SK-N-SH (cell line): ENCODE measurements at regions not wholly inside any gene's neighbourhood (a gene's known extent, or its start where the extent isn't known, plus 50 kb on each side); places are given as distances from the start of the nearest gene placed in this dataset.

Experiments used
- CTCF ChIA-PET: fragments of 300-600, 350-600 bp; formaldehyde crosslinking; extraction: SDS; loops from one replicate; lab custom pipeline; 2021; lab: Yijun Ruan, JAX
- POLR2A ChIA-PET: fragments of 350-600 bp; sonication (Branson Sonifier 250); formaldehyde crosslinking; extraction: SDS; loops from one replicate; lab custom pipeline; 2020; ENCODE audit warnings: antibody characterized with exemption, inconsistent platforms; lab: Yijun Ruan, JAX
- DNase-seq: peaks from one replicate; pipeline ENCODE4 v3.0.0; 2012
- H2AFZ ChIP-seq: fragments of 200-600 bp; sonication (generic); 2 replicates; pipeline ENCODE4 v1.8.1; 2016; ENCODE audit warnings: antibody characterized with exemption, mild to moderate bottlenecking, low read depth
- H3F3A ChIP-seq: fragments of 200-600 bp; sonication (generic); replicated peaks from 2 replicates; pipeline ENCODE3; 2016; ENCODE audit warnings: antibody characterized with exemption, mild to moderate bottlenecking; ENCODE audit not compliant: insufficient read depth
- H3K27ac ChIP-seq, 2 experiments: fragments of 200-500 bp in 1 of 2; fragments of 200-600 bp in 1 of 2; sonication (Bioruptor generic) in 1 of 2; sonication (generic), shearing (Covaris generic) in 1 of 2; 2 replicates each; pipeline versions ENCODE4 v1.5.1 to v1.6.1; 2014 to 2016; ENCODE audit warnings: low read depth in 2 of 2, inconsistent platforms in 1 of 2, low read length in 1 of 2, mild to moderate bottlenecking in 1 of 2, mixed read lengths in 1 of 2
- H3K27me3 ChIP-seq: fragments of 200-600 bp; sonication (generic), shearing (Covaris generic); 2 replicates; pipeline ENCODE4 v1.6.1; 2016; ENCODE audit warnings: mixed run types; ENCODE audit not compliant: insufficient read depth
- H3K36me3 ChIP-seq, 2 experiments: fragments of 200-500 bp in 1 of 2; fragments of 200-600 bp in 1 of 2; sonication (Bioruptor generic) in 1 of 2; sonication (generic) in 1 of 2; replicated peaks in 1 of 2; 2 replicates each; pipeline versions ENCODE3 to v1.5.1; 2014 to 2016; ENCODE audit warnings: low read length in 1 of 2, mild to moderate bottlenecking in 1 of 2; ENCODE audit not compliant: insufficient read depth in 2 of 2, control insufficient read depth in 1 of 2
- H3K4me1 ChIP-seq, 2 experiments: fragments of 200-500 bp in 1 of 2; fragments of 200-600 bp in 1 of 2; sonication (Bioruptor generic) in 1 of 2; sonication (generic), shearing (Covaris generic) in 1 of 2; 2 replicates each; pipeline versions ENCODE4 v1.5.1 to v1.6.1; 2014 to 2016; ENCODE audit warnings: low read depth in 1 of 2, low read length in 1 of 2, mixed run types in 1 of 2; ENCODE audit not compliant: insufficient read depth in 2 of 2, control insufficient read depth in 1 of 2
- H3K4me2 ChIP-seq: fragments of 200-600 bp; sonication (generic), shearing (Covaris generic); 2 replicates; pipeline ENCODE4 v1.6.1; 2017; ENCODE audit warnings: mixed run types
- H3K4me3 ChIP-seq, 2 experiments: fragments of 200-500 bp in 1 of 2; fragments of 200-600 bp in 1 of 2; sonication (Bioruptor generic) in 1 of 2; sonication (generic), shearing (Covaris generic) in 1 of 2; 2 replicates each; pipeline versions ENCODE4 v1.5.1 to v1.8.1; 2014 to 2016; ENCODE audit warnings: low read depth in 2 of 2, inconsistent platforms in 1 of 2, low read length in 1 of 2, mild to moderate bottlenecking in 1 of 2, mixed read lengths in 1 of 2, moderate library complexity in 1 of 2
- H3K79me2 ChIP-seq: fragments of 200-600 bp; sonication (generic); 2 replicates; pipeline ENCODE4 v1.8.1; 2017; ENCODE audit warnings: mild to moderate bottlenecking; ENCODE audit not compliant: insufficient read depth
- H3K9ac ChIP-seq: fragments of 200-600 bp; sonication (generic); 2 replicates; pipeline ENCODE4 v1.6.1; 2017; ENCODE audit warnings: mixed run types
- H3K9me2 ChIP-seq: fragments of 200-600 bp; sonication (generic); 2 replicates; pipeline ENCODE4 v1.6.1; 2017; ENCODE audit warnings: mixed run types
- H3K9me3 ChIP-seq: fragments of 200-600 bp; sonication (generic); 2 replicates; pipeline ENCODE4 v1.6.1; 2017; ENCODE audit warnings: mixed run types, mild to moderate bottlenecking, moderate library complexity
- H4K20me1 ChIP-seq: fragments of 200-600 bp; sonication (generic); 2 replicates; pipeline ENCODE4 v1.6.1; 2017; ENCODE audit warnings: mild to moderate bottlenecking, mixed run types; ENCODE audit not compliant: insufficient read depth
- ELF1 ChIP-seq: IDR thresholded peaks from 2 replicates; pipeline ENCODE4 v1.4.0; 2012
- EZH2phosphoT487 ChIP-seq: fragments of 200-600 bp; sonication (generic); IDR thresholded peaks from 2 replicates; pipeline ENCODE4 v1.6.1; 2017; ENCODE audit warnings: low read depth, mixed run types, mild to moderate bottlenecking, antibody characterized with exemption, moderate library complexity, borderline replicate concordance
- GATA2 ChIP-seq: sonication (generic); formaldehyde crosslinking; IDR thresholded peaks from 2 replicates; pipeline ENCODE4 v1.5.0; 2020; ENCODE audit warnings: mild to moderate bottlenecking, missing genetic modification reagents
- NFIC ChIP-seq: IDR thresholded peaks from 2 replicates; pipeline ENCODE4 v1.4.0; 2012; ENCODE audit warnings: borderline replicate concordance
- NRF1 ChIP-seq: IDR thresholded peaks from 2 replicates; pipeline ENCODE4 v1.6.1; 2012; ENCODE audit warnings: low read depth, mild to moderate bottlenecking, low read length
- POLR2AphosphoS5 ChIP-seq: IDR thresholded peaks from 2 replicates; pipeline ENCODE4 v1.6.1; 2012; ENCODE audit warnings: low read depth, low read length
- RCOR1 ChIP-seq: fragments of 150-350 bp; IDR thresholded peaks from 2 replicates; pipeline ENCODE4 v1.6.1; 2017; ENCODE audit warnings: antibody characterized with exemption, low read length
- SIN3A ChIP-seq: IDR thresholded peaks from 2 replicates; pipeline ENCODE4 v1.6.1; 2012; ENCODE audit warnings: low read depth, mild to moderate bottlenecking, low read length, moderate library complexity, borderline replicate concordance
- TAF1 ChIP-seq: IDR thresholded peaks from 2 replicates; pipeline ENCODE4 v1.6.1; 2012; ENCODE audit warnings: low read depth, mild to moderate bottlenecking, low read length, moderate library complexity, borderline replicate concordance
- TCF12 ChIP-seq: IDR thresholded peaks from 2 replicates; pipeline ENCODE4 v1.4.0; 2012
- YY1 ChIP-seq: IDR thresholded peaks from 2 replicates; pipeline ENCODE4 v1.4.0; 2012; ENCODE audit warnings: low read depth, mild to moderate bottlenecking
- WGBS: methylation state at CpG from one replicate; pipeline ENCODE4 v1.1.6; 2017; ENCODE audit warnings: low lambda C conversion rate; 5-methylcytosine and 5-hydroxymethylcytosine counted together
- TF ChIP-seq, protein P1 (sequence below): IDR thresholded peaks from 2 replicates; pipeline ENCODE4 v1.4.0; 2012; ENCODE audit warnings: low read depth, borderline replicate concordance
- TF ChIP-seq, protein P2 (sequence below): fragments of 150-350 bp; IDR thresholded peaks from 2 replicates; pipeline ENCODE4 v1.6.1; 2017; ENCODE audit warnings: antibody characterized with exemption, low read length, low read depth, borderline replicate concordance
- TF ChIP-seq, protein P3 (sequence below): IDR thresholded peaks from 2 replicates; pipeline ENCODE4; 2012
- TF ChIP-seq, protein P4 (sequence below): IDR thresholded peaks from 2 replicates; pipeline ENCODE4 v1.4.0; 2012; ENCODE audit warnings: low read depth
- TF ChIP-seq, protein P5 (sequence below): fragments of 150-350 bp; IDR thresholded peaks from 2 replicates; pipeline ENCODE4 v1.6.1; 2016; ENCODE audit warnings: mild to moderate bottlenecking, low read depth, low read length
- TF ChIP-seq, protein P6 (sequence below): fragments of 200-600 bp; sonication (generic); IDR thresholded peaks from 2 replicates; pipeline ENCODE4 v1.6.1; 2017; ENCODE audit warnings: antibody characterized with exemption, mild to moderate bottlenecking, moderate library complexity

DNA sequence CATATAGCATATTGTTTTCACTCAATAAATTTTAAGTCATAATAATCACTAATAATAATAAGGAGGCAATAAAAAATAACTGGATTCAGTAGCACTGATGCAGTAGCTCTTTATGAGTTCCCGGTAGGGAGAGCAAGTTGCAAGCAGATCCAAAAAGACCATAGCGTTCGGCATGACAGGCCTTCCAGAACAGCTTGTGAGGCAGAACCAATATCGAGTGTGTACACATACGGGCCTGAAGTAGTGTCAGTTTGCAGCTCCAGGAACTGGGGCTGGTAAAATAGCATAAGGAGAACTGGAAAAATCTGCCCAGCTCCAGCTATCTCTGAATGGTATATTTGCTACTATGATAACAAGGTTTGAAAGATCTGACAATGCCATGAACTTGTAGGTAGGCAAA is 1607.8 kb upstream of the PIK3C3 start:
- Histone ChIP-seq H3K4me1 (no peaks in the 10 kb centered on the region), H3K79me2 (no peaks in the 10 kb centered on the region), H3K27me3 (no peaks in the 10 kb centered on the region), H4K20me1 (no peaks in the 10 kb centered on the region), H3K9me2 (no peaks in the 10 kb centered on the region), H3K27ac (no peak overlapping the region), H3F3A (no peaks in the 10 kb centered on the region), H3K9ac (no peak overlapping the region), H3K9me3 (no peaks in the 10 kb centered on the region), H3K36me3 (no peaks in the 10 kb centered on the region), H3K4me2 (no peak overlapping the region), H3K4me3 (no peak overlapping the region), H2AFZ (no peak overlapping the region)
- ChIA-PET CTCF (no interaction called here), POLR2A (no interaction called here)
- TF ChIP-seq EZH2phosphoT487 (no peak), NFIC (no peak), POLR2AphosphoS5 (no peak), YY1 (no peak), TCF12 (no peak), GATA2 (CRISPR knock-in tag) (no peak), TAF1 (no peak), SIN3A (no peak)
- TF ChIP-seq, protein P1, sequence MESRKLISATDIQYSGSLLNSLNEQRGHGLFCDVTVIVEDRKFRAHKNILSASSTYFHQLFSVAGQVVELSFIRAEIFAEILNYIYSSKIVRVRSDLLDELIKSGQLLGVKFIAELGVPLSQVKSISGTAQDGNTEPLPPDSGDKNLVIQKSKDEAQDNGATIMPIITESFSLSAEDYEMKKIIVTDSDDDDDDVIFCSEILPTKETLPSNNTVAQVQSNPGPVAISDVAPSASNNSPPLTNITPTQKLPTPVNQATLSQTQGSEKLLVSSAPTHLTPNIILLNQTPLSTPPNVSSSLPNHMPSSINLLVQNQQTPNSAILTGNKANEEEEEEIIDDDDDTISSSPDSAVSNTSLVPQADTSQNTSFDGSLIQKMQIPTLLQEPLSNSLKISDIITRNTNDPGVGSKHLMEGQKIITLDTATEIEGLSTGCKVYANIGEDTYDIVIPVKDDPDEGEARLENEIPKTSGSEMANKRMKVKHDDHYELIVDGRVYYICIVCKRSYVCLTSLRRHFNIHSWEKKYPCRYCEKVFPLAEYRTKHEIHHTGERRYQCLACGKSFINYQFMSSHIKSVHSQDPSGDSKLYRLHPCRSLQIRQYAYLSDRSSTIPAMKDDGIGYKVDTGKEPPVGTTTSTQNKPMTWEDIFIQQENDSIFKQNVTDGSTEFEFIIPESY = no peak
- TF ChIP-seq, protein P2, sequence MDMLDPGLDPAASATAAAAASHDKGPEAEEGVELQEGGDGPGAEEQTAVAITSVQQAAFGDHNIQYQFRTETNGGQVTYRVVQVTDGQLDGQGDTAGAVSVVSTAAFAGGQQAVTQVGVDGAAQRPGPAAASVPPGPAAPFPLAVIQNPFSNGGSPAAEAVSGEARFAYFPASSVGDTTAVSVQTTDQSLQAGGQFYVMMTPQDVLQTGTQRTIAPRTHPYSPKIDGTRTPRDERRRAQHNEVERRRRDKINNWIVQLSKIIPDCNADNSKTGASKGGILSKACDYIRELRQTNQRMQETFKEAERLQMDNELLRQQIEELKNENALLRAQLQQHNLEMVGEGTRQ = no peak
- TF ChIP-seq, protein P3, sequence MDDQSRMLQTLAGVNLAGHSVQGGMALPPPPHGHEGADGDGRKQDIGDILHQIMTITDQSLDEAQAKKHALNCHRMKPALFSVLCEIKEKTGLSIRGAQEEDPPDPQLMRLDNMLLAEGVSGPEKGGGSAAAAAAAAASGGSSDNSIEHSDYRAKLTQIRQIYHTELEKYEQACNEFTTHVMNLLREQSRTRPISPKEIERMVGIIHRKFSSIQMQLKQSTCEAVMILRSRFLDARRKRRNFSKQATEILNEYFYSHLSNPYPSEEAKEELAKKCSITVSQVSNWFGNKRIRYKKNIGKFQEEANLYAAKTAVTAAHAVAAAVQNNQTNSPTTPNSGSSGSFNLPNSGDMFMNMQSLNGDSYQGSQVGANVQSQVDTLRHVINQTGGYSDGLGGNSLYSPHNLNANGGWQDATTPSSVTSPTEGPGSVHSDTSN = no peak
- 83% methylated on average over 5 of the region's 5 CpGs for WGBS
- DNase-seq = no peak

DNA sequence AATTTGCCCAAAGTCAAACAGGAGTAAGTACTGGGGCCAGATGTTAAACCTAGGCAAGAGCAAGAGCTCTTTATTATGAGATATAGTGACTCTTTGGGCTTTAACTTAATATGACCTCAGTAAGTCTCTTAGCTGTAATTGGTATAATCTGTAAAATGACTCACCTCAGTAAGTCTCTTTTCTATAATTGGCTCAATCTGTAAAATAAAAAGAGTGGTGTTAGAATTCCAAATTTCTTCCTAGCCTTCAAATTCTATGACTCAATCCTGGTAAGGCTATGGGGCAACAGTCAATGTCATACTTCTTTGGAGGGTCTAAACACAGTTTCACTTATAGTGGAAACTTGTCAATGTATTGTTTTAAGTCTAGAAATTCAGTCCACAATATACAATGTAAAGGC is 1608.9 kb upstream of the PIK3C3 start:
- DNase-seq = no peak
- POLR2A ChIA-PET = no interaction called here
- H3K27ac ChIP-seq = no peak overlapping the region
- no peak overlapping the region for H3K4me3 ChIP-seq
- no peaks in the 10 kb centered on the region for H4K20me1 ChIP-seq
- H3K9me3 ChIP-seq = no peaks in the 10 kb centered on the region
- no peak overlapping the region for H3K9ac ChIP-seq
- no peaks in the 10 kb centered on the region for H3K79me2 ChIP-seq
- H3K4me1 ChIP-seq = no peaks in the 10 kb centered on the region
- H2AFZ ChIP-seq = no peak overlapping the region
- H3K27me3 ChIP-seq = no peaks in the 10 kb centered on the region
- H3K36me3 ChIP-seq = no peaks in the 10 kb centered on the region
- CTCF ChIA-PET = interaction anchor here (1.3 kb wide), 1 partner anchor 12 kb away, joined by 4 read pairs; no protein-coding TSS in a partner anchor
- H3F3A ChIP-seq = no peaks in the 10 kb centered on the region
- no peaks in the 10 kb centered on the region for H3K9me2 ChIP-seq
- no peak overlapping the region for H3K4me2 ChIP-seq
- TF ChIP-seq, protein P1 = no peak
- TF ChIP-seq ELF1 = no peak
- no peak for TF ChIP-seq GATA2 (CRISPR knock-in tag)
- TF ChIP-seq NRF1 = no peak
- TF ChIP-seq, protein P4, sequence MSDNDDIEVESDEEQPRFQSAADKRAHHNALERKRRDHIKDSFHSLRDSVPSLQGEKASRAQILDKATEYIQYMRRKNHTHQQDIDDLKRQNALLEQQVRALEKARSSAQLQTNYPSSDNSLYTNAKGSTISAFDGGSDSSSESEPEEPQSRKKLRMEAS = no peak
- TF ChIP-seq, protein P5, sequence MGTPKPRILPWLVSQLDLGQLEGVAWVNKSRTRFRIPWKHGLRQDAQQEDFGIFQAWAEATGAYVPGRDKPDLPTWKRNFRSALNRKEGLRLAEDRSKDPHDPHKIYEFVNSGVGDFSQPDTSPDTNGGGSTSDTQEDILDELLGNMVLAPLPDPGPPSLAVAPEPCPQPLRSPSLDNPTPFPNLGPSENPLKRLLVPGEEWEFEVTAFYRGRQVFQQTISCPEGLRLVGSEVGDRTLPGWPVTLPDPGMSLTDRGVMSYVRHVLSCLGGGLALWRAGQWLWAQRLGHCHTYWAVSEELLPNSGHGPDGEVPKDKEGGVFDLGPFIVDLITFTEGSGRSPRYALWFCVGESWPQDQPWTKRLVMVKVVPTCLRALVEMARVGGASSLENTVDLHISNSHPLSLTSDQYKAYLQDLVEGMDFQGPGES = no peak
- no peak for TF ChIP-seq POLR2AphosphoS5
- TF ChIP-seq, protein P6, sequence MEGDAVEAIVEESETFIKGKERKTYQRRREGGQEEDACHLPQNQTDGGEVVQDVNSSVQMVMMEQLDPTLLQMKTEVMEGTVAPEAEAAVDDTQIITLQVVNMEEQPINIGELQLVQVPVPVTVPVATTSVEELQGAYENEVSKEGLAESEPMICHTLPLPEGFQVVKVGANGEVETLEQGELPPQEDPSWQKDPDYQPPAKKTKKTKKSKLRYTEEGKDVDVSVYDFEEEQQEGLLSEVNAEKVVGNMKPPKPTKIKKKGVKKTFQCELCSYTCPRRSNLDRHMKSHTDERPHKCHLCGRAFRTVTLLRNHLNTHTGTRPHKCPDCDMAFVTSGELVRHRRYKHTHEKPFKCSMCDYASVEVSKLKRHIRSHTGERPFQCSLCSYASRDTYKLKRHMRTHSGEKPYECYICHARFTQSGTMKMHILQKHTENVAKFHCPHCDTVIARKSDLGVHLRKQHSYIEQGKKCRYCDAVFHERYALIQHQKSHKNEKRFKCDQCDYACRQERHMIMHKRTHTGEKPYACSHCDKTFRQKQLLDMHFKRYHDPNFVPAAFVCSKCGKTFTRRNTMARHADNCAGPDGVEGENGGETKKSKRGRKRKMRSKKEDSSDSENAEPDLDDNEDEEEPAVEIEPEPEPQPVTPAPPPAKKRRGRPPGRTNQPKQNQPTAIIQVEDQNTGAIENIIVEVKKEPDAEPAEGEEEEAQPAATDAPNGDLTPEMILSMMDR = no peak
- TF ChIP-seq, protein P3 = no peak
- no peak for TF ChIP-seq RCOR1
